Kidney (tissue), 13 donors: ENCODE measurements at regions not wholly inside any gene's neighbourhood (a gene's known extent, or its start where the extent isn't known, plus 50 kb on each side); places are given as distances from the start of the nearest gene placed in this dataset.

Source experiments
- DNase-seq, 5 donors: peaks; one replicate each; pipeline ENCODE4 v3.0.0-alpha.2; 2013 to 2020
- FAIRE-seq: peaks from 2 replicates; lab custom pipeline; 2012; peaks lifted over from hg19 to GRCh38; lab: Jason Lieb, UNC
- H3K27ac ChIP-seq, 2 donors: one replicate each; pipeline ENCODE4 v1.7.0; 2013; ENCODE audit warnings: low read depth in 2 of 2, low read length in 2 of 2, inconsistent platforms in 1 of 2
- H3K27me3 ChIP-seq: one replicate; pipeline ENCODE4 v1.7.1; 2013; ENCODE audit warnings: low read length, inconsistent platforms; ENCODE audit not compliant: control insufficient read depth, insufficient read depth
- H3K36me3 ChIP-seq, 3 donors: one replicate each; pipeline versions ENCODE4 v1.7.0 to v1.7.1; 2013; ENCODE audit warnings: low read length in 3 of 3, control low read depth in 1 of 3, inconsistent platforms in 1 of 3; ENCODE audit not compliant: insufficient read depth in 3 of 3, control insufficient read depth in 2 of 3
- H3K4me1 ChIP-seq, 3 donors: one replicate each; pipeline versions ENCODE4 v1.7.0 to v1.7.1; 2013; ENCODE audit warnings: low read length in 3 of 3, inconsistent platforms in 1 of 3, low read depth in 1 of 3; ENCODE audit not compliant: control insufficient read depth in 2 of 3, insufficient read depth in 2 of 3
- H3K4me3 ChIP-seq, 3 donors: one replicate each; pipeline versions ENCODE4 v1.7.0 to v1.8.1; 2013; ENCODE audit warnings: low read length in 3 of 3, control low read depth in 1 of 3, inconsistent platforms in 1 of 3
- H3K9ac ChIP-seq, 3 donors: one replicate each; pipeline versions ENCODE4 v1.7.0 to v1.7.1; 2013; ENCODE audit warnings: low read length in 3 of 3, control low read depth in 1 of 3, inconsistent platforms in 1 of 3
- H3K9me3 ChIP-seq, 3 donors: one replicate each; pipeline versions ENCODE4 v1.7.0 to v1.7.1; 2013; ENCODE audit warnings: low read length in 3 of 3, control low read depth in 1 of 3, inconsistent platforms in 1 of 3; ENCODE audit not compliant: control insufficient read depth in 2 of 3, insufficient read depth in 1 of 3
- intact Hi-C: fragments of 100-400 bp; cut with DNase I; formaldehyde crosslinking; loops from one replicate; pipeline ENCODE4 v1.11.1; 2022
- TF ChIP-seq, protein P1 (sequence below): IDR thresholded peaks from 3 replicates; pipeline ENCODE4 v1.5.1; 2012; ENCODE audit warnings: mild to moderate bottlenecking, moderate library complexity, borderline replicate concordance; ENCODE audit not compliant: insufficient read depth; ENCODE audit errors: extremely low read depth
- donor health status: control.
- donor health status: control.
- donor health status: control.
- donor health status: control.
- donor health status: control.
- donor health status: DM: yes; HTN: yes; CAD: no.
- donor health status: Normal renal cell carcinoma (clear cell type).

DNA sequence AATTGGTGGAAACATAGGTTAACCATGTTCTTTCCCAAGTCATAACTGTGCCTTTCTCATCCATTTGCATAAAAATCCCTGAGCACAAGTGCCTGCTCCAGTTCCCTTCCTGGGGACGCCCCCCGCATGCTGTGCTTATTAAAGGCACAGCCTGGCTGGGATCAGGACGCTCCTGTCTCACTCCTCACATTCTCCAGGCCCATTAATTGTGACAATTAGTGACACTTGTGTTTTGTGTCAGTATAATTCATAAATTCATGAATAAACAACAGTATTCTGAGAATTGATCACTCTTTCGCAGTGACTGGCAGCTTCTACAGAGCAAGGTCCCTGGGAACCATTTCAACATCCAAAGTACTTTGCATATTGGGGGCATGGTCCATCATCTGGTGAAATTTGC is 1354.4 kb downstream of the TBC1D22A start:
- FAIRE-seq, result no peak

DNA sequence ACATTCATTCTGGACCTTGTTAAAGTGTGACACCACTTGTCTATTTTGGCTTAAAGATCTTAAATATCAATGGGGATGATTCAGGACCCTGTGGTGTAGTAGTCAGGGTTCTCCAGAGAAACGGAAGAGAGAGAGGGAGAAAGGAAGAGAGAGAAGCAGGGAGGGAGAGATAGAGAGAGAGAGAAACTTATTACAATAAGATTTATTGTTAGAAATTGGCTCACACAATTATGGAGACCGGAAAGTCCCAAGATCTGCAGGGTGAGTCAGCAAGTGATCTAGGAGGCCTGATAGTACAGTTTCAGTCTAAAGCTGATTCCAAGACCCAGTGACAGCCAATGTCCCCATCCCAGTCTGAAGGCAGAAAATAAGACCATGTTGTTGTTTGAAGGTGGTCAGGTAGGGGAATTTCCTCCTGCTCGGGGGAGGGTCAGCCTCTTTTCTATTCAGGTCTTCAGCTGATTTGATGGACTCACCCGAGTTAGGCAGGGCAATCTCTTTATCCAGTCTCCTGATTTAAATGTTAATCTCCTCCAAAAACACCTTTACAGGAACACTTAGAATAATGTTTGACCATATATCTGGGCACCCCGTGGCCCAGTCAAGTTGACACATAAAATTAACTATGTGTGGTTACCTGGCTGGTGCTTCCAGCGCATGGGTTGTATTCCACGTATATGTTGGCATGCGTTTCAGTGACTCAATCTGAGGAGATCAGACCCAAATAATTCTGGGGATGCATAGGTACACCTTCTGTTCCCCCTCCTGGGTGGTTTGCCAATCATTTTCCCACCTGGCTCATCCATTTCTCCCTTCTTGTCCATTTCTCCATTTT is 1350.5 kb downstream of the TBC1D22A start:
- H3K36me3 ChIP-seq, result no peaks in the 10 kb centered on the region
- H3K4me3 ChIP-seq, result no peak overlapping the region
- no peak overlapping the region for H3K9ac ChIP-seq
- no peaks in the 10 kb centered on the region for H3K9me3 ChIP-seq
- no peak overlapping the region for H3K27ac ChIP-seq
- H3K27me3 ChIP-seq, result no peaks in the 10 kb centered on the region
- intact Hi-C loops, result no loop called here
- FAIRE-seq (no peak), DNase-seq (no peak)
- TF ChIP-seq, protein P1, sequence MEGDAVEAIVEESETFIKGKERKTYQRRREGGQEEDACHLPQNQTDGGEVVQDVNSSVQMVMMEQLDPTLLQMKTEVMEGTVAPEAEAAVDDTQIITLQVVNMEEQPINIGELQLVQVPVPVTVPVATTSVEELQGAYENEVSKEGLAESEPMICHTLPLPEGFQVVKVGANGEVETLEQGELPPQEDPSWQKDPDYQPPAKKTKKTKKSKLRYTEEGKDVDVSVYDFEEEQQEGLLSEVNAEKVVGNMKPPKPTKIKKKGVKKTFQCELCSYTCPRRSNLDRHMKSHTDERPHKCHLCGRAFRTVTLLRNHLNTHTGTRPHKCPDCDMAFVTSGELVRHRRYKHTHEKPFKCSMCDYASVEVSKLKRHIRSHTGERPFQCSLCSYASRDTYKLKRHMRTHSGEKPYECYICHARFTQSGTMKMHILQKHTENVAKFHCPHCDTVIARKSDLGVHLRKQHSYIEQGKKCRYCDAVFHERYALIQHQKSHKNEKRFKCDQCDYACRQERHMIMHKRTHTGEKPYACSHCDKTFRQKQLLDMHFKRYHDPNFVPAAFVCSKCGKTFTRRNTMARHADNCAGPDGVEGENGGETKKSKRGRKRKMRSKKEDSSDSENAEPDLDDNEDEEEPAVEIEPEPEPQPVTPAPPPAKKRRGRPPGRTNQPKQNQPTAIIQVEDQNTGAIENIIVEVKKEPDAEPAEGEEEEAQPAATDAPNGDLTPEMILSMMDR, result no peak
- no peaks in the 10 kb centered on the region for H3K4me1 ChIP-seq

More for the DNA sequence above, 1354.4 kb downstream of the TBC1D22A start:
- Histone ChIP-seq H3K9ac (no peak overlapping the region), H3K4me3 (no peak overlapping the region), H3K36me3 (no peaks in the 10 kb centered on the region), H3K4me1 (no peaks in the 10 kb centered on the region), H3K27me3 (no peaks in the 10 kb centered on the region), H3K27ac (no peak overlapping the region), H3K9me3 (no peaks in the 10 kb centered on the region)
- TF ChIP-seq, protein P1, result no peak
- peak in 1 of 5 donors; percentile 31 for DNase-seq
- intact Hi-C loops, result no loop called here

DNA sequence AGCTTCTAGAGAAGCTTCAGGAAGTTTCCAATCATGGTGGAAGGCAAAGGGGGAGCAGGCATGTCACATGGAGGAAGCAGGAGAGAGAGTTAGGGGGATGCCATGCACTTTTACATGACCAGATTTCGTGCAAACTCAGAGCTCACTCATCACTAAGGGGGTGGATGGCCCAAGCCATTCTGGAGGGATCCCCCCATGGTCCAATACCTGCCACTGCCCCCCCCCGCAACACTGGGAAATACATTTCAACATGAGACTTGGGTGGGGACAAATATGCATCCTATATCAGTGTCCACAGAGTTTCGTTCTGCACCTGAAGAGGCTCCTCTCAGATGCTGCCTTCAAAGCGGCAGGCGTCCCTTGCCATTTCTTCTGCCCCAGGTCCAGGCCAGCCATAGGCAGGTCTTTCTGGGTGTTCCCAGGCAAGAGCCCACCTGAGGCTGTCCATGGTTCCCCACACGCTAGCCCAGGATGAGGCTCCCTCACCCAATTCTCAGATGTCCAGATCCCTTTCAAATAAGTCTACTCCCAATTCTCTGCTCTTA is 1344.3 kb downstream of the TBC1D22A start:
- no peaks in the 10 kb centered on the region for H3K9me3 ChIP-seq
- H3K4me1 ChIP-seq, result no peaks in the 10 kb centered on the region
- no peak overlapping the region for H3K9ac ChIP-seq
- DNase-seq (no peak), FAIRE-seq (no peak)
- intact Hi-C loops, result no loop called here
- no peaks in the 10 kb centered on the region for H3K36me3 ChIP-seq
- no peaks in the 10 kb centered on the region for H3K27me3 ChIP-seq
- no peak overlapping the region for H3K4me3 ChIP-seq
- H3K27ac ChIP-seq, result no peak overlapping the region
- TF ChIP-seq, protein P1, result no peak
